Ovary (tissue), 3 donors: ENCODE measurements at regions not wholly inside any gene's neighbourhood (a gene's known extent, or its start where the extent isn't known, plus 50 kb on each side); places are given as distances from the start of the nearest gene placed in this dataset.

Experiments used
- POLR2A ChIP-seq: fragments of 450-650 bp; IDR thresholded peaks from one replicate; pipeline ENCODE4 v1.6.1; 2017; ENCODE audit warnings: antibody characterized with exemption, mild to moderate bottlenecking, moderate library complexity
- TF ChIP-seq, protein P1 (sequence below), 3 donors: fragments of 450-650 bp in 2 of 3; fragments of 200-600 bp in 1 of 3; IDR thresholded peaks; one replicate each; pipeline versions ENCODE4 v1.5.1 to v1.8.0; 2016 to 2022; ENCODE audit warnings: antibody characterized with exemption in 3 of 3, mild to moderate bottlenecking in 1 of 3
- donor health status: DM: no; HTN: no; CAD: no.

DNA sequence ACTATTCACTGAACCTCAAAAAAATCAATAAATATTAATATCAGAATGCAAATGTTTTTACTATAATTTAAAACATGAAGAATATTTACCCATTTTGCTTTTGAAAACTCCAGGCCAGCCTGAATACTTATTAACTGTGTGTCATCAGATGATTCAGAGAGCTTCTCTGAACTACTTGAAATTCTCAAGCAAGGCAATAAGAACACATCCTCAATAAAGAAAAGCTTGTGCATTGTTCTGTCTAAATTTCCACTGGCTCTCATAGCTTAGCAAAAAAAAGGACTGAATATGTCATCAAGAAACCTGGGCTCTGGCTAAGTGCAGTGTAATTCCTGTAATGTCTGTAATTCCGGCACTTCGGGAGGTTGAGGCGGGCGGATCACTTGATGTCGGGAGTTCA, 194.1 kb downstream of the BTG1 start:
- TF ChIP-seq, protein P1, sequence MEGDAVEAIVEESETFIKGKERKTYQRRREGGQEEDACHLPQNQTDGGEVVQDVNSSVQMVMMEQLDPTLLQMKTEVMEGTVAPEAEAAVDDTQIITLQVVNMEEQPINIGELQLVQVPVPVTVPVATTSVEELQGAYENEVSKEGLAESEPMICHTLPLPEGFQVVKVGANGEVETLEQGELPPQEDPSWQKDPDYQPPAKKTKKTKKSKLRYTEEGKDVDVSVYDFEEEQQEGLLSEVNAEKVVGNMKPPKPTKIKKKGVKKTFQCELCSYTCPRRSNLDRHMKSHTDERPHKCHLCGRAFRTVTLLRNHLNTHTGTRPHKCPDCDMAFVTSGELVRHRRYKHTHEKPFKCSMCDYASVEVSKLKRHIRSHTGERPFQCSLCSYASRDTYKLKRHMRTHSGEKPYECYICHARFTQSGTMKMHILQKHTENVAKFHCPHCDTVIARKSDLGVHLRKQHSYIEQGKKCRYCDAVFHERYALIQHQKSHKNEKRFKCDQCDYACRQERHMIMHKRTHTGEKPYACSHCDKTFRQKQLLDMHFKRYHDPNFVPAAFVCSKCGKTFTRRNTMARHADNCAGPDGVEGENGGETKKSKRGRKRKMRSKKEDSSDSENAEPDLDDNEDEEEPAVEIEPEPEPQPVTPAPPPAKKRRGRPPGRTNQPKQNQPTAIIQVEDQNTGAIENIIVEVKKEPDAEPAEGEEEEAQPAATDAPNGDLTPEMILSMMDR (IDR thresholded peaks at IDR 0.05): no peak
- no peak for TF ChIP-seq POLR2A
